Suprapubic skin (tissue), 4 donors: ENCODE measurements at regions not wholly inside any gene's neighbourhood (a gene's known extent, or its start where the extent isn't known, plus 50 kb on each side); places are given as distances from the start of the nearest gene placed in this dataset.

ENCODE experiments used
- EP300 ChIP-seq: sonication (generic); formaldehyde crosslinking; IDR thresholded peaks from one replicate; pipeline ENCODE4 v1.6.1; 2017; ENCODE audit warnings: antibody characterized with exemption
- POLR2A ChIP-seq, 2 donors: fragments of 450-650 bp; IDR thresholded peaks; one replicate each; pipeline ENCODE4 v1.6.1; 2017; ENCODE audit warnings: antibody characterized with exemption in 2 of 2, mild to moderate bottlenecking in 2 of 2, moderate library complexity in 2 of 2
- POLR2AphosphoS5 ChIP-seq, 3 donors: sonication (generic); formaldehyde crosslinking; IDR thresholded peaks; one replicate each; pipeline ENCODE4 v1.6.1; 2017; ENCODE audit warnings: antibody characterized with exemption in 3 of 3
- TF ChIP-seq, protein P1 (sequence below), 2 donors: fragments of 200-600 bp in 1 of 2; fragments of 450-650 bp in 1 of 2; sonication (generic) in 1 of 2; IDR thresholded peaks; one replicate each; pipeline ENCODE4 v1.5.1; 2016 to 2019; ENCODE audit warnings: antibody characterized with exemption in 2 of 2, mild to moderate bottlenecking in 1 of 2, moderate library complexity in 1 of 2

DNA sequence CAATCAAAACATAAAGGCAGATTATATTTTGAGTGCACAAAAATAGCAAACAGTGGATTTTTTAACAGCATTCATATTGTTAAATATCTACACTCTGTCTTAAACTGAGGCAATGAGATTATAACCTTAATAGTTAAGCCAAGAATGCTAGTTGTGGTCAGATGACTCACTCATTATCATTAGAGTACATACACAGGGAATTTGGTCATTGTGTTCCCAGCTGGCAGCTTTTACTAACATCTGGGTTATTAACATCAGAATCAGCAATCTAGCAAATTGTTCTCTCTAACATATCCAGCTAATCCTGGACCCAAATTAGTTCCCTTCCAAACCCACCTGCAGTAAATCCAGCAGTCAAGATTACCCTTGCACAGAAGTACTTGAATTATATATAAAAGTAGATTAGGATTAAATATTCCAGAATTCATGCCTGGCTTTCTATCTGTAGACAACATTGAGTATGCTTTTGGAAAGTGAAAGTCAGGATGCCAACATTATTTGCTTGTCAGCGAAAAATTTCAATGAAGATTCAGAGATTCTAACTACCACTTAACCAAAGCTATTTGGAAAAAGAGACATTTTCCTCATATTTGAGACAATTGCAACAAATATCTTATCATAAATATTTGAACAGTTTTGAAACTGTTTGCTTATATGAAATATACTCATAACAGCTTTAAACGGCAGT, 1035.6 kb upstream of the PHF14 start:
- no peak for TF ChIP-seq EP300
- TF ChIP-seq, protein P1, sequence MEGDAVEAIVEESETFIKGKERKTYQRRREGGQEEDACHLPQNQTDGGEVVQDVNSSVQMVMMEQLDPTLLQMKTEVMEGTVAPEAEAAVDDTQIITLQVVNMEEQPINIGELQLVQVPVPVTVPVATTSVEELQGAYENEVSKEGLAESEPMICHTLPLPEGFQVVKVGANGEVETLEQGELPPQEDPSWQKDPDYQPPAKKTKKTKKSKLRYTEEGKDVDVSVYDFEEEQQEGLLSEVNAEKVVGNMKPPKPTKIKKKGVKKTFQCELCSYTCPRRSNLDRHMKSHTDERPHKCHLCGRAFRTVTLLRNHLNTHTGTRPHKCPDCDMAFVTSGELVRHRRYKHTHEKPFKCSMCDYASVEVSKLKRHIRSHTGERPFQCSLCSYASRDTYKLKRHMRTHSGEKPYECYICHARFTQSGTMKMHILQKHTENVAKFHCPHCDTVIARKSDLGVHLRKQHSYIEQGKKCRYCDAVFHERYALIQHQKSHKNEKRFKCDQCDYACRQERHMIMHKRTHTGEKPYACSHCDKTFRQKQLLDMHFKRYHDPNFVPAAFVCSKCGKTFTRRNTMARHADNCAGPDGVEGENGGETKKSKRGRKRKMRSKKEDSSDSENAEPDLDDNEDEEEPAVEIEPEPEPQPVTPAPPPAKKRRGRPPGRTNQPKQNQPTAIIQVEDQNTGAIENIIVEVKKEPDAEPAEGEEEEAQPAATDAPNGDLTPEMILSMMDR (IDR thresholded peaks at IDR 0.05) = no peak
- TF ChIP-seq POLR2AphosphoS5 (IDR thresholded peaks at IDR 0.05) = no peak
- TF ChIP-seq POLR2A (IDR thresholded peaks at IDR 0.05) = no peak
